ENCODE measurements at regions not wholly inside any gene's neighbourhood (a gene's known extent, or its start where the extent isn't known, plus 50 kb on each side); places are given as distances from the start of the nearest gene placed in this dataset.

GRCh38 chr3:145650170-145650569 lies 510.8 kb downstream of the PLOD2 start:
- TF ChIP-seq TCF12 (IDR thresholded peaks at IDR 0.05; ENCODE audit: low read depth) (no peak), TAF1 (IDR thresholded peaks at IDR 0.05; ENCODE audit: low read depth) (no peak), TEAD4 (IDR thresholded peaks at IDR 0.05) (no peak), EP300 (IDR thresholded peaks at IDR 0.05; ENCODE audit: borderline replicate concordance) (no peak), USF1 (IDR thresholded peaks at IDR 0.05) (no peak)

GRCh38 chr3:145671121-145671520 lies 489.9 kb downstream of the PLOD2 start:
- no peak for TF ChIP-seq USF1 (IDR thresholded peaks at IDR 0.05)
- TF ChIP-seq TAF1 (IDR thresholded peaks at IDR 0.05; ENCODE audit: low read depth) = no peak
- no peak for TF ChIP-seq RAD21 (IDR thresholded peaks at IDR 0.05; ENCODE audit: low read depth)
- no peak for TF ChIP-seq FOXM1 (IDR thresholded peaks at IDR 0.05; ENCODE audit: borderline replicate concordance, low read depth)
- no peak for TF ChIP-seq TEAD4 (IDR thresholded peaks at IDR 0.05)
- no peak for TF ChIP-seq MAX (IDR thresholded peaks at IDR 0.05)
- no peak for TF ChIP-seq TCF12 (IDR thresholded peaks at IDR 0.05; ENCODE audit: low read depth)
- TF ChIP-seq NFIC (IDR thresholded peaks at IDR 0.05) = no peak
- no peak for TF ChIP-seq CEBPB (IDR thresholded peaks at IDR 0.05)
- no peak for TF ChIP-seq EP300 (IDR thresholded peaks at IDR 0.05; ENCODE audit: borderline replicate concordance)
- no peak for TF ChIP-seq REST (IDR thresholded peaks at IDR 0.05; ENCODE audit: low read depth)
- TF ChIP-seq YY1 (IDR thresholded peaks at IDR 0.05; ENCODE audit: low read depth) = no peak
- TF ChIP-seq CREB1 (IDR thresholded peaks at IDR 0.05; ENCODE audit: low read depth) = no peak
- no peak for TF ChIP-seq ZBTB7A (IDR thresholded peaks at IDR 0.05; ENCODE audit: low read depth)
- no peak for TF ChIP-seq EGR1 (IDR thresholded peaks at IDR 0.05)

GRCh38 chr3:145673838-145674237 lies 487.1 kb downstream of the PLOD2 start:
- TF ChIP-seq MAX (IDR thresholded peaks at IDR 0.05) = no peak
- no peak for TF ChIP-seq RAD21 (IDR thresholded peaks at IDR 0.05; ENCODE audit: low read depth)
- TF ChIP-seq REST (IDR thresholded peaks at IDR 0.05; ENCODE audit: low read depth) = no peak
- TF ChIP-seq NFIC (IDR thresholded peaks at IDR 0.05) = no peak
- no peak for TF ChIP-seq TAF1 (IDR thresholded peaks at IDR 0.05; ENCODE audit: low read depth)
- no peak for TF ChIP-seq CEBPB (IDR thresholded peaks at IDR 0.05)
- no peak for TF ChIP-seq CREB1 (IDR thresholded peaks at IDR 0.05; ENCODE audit: low read depth)
- no peak for TF ChIP-seq EP300 (IDR thresholded peaks at IDR 0.05; ENCODE audit: borderline replicate concordance)
- TF ChIP-seq ZBTB7A (IDR thresholded peaks at IDR 0.05; ENCODE audit: low read depth) = no peak
- no peak for TF ChIP-seq TEAD4 (IDR thresholded peaks at IDR 0.05)
- TF ChIP-seq FOXM1 (IDR thresholded peaks at IDR 0.05; ENCODE audit: borderline replicate concordance, low read depth) = no peak
- TF ChIP-seq EGR1 (IDR thresholded peaks at IDR 0.05) = no peak
- TF ChIP-seq TCF12 (IDR thresholded peaks at IDR 0.05; ENCODE audit: low read depth) = no peak
- TF ChIP-seq YY1 (IDR thresholded peaks at IDR 0.05; ENCODE audit: low read depth) = no peak
- TF ChIP-seq USF1 (IDR thresholded peaks at IDR 0.05) = no peak

- TF ChIP-seq FOXM1 (IDR thresholded peaks at IDR 0.05; ENCODE audit: borderline replicate concordance, low read depth) (no peak), CREB1 (IDR thresholded peaks at IDR 0.05; ENCODE audit: low read depth) (no peak), YY1 (IDR thresholded peaks at IDR 0.05; ENCODE audit: low read depth) (no peak), EP300 (IDR thresholded peaks at IDR 0.05; ENCODE audit: borderline replicate concordance) (no peak), EGR1 (IDR thresholded peaks at IDR 0.05) (no peak), REST (IDR thresholded peaks at IDR 0.05; ENCODE audit: low read depth) (no peak), TAF1 (IDR thresholded peaks at IDR 0.05; ENCODE audit: low read depth) (no peak), MAX (IDR thresholded peaks at IDR 0.05) (no peak), USF1 (IDR thresholded peaks at IDR 0.05) (no peak), ZBTB7A (IDR thresholded peaks at IDR 0.05; ENCODE audit: low read depth) (no peak), TCF12 (IDR thresholded peaks at IDR 0.05; ENCODE audit: low read depth) (no peak), TEAD4 (IDR thresholded peaks at IDR 0.05) (no peak), CEBPB (IDR thresholded peaks at IDR 0.05) (no peak)
Measured at GRCh38 chr3:145678401-145678800, 482.6 kb downstream of the PLOD2 start.
